ENCODE measurements at regions not wholly inside any gene's neighbourhood (a gene's known extent, or its start where the extent isn't known, plus 50 kb on each side); places are given as distances from the start of the nearest gene placed in this dataset.

GRCh38 chr3:13211605-13212210, 138.5 kb upstream of the IQSEC1 start:
- TF ChIP-seq, protein P1, sequence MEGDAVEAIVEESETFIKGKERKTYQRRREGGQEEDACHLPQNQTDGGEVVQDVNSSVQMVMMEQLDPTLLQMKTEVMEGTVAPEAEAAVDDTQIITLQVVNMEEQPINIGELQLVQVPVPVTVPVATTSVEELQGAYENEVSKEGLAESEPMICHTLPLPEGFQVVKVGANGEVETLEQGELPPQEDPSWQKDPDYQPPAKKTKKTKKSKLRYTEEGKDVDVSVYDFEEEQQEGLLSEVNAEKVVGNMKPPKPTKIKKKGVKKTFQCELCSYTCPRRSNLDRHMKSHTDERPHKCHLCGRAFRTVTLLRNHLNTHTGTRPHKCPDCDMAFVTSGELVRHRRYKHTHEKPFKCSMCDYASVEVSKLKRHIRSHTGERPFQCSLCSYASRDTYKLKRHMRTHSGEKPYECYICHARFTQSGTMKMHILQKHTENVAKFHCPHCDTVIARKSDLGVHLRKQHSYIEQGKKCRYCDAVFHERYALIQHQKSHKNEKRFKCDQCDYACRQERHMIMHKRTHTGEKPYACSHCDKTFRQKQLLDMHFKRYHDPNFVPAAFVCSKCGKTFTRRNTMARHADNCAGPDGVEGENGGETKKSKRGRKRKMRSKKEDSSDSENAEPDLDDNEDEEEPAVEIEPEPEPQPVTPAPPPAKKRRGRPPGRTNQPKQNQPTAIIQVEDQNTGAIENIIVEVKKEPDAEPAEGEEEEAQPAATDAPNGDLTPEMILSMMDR (IDR thresholded peaks at IDR 0.05; ENCODE audit: low read length): no peak
- TF ChIP-seq EZH2 (optimal IDR thresholded peaks at IDR 0.05; ENCODE audit: low read depth, low read length): no peak
